ENCODE measurements at regions not wholly inside any gene's neighbourhood (a gene's known extent, or its start where the extent isn't known, plus 50 kb on each side); places are given as distances from the start of the nearest gene placed in this dataset.

GRCh38 chr7:85612514-85612913, 425.7 kb upstream of the SEMA3D start:
- H4K20me1 ChIP-seq (ENCODE audit: control insufficient read depth, extremely low read depth, insufficient read depth, low read length) = no peaks in the 10 kb centered on the region
- TF ChIP-seq EZH2 (IDR thresholded peaks at IDR 0.05; ENCODE audit: low read length) = no peak
- no peak for DNase-seq (ENCODE audit: low read depth, low spot score)
- H3K4me2 ChIP-seq (ENCODE audit: control insufficient read depth, extremely low read depth, insufficient read depth, low read depth, low read length) = no peak overlapping the region
- H3K9ac ChIP-seq (ENCODE audit: control insufficient read depth, extremely low read depth, insufficient read depth, low read length) = no peak overlapping the region
- H3K9me3 ChIP-seq (ENCODE audit: control insufficient read depth, low read depth, low read length) = no peaks in the 10 kb centered on the region
- H3K4me1 ChIP-seq (ENCODE audit: control insufficient read depth, extremely low read depth, insufficient read depth, low read length) = no peaks in the 10 kb centered on the region
- H3K36me3 ChIP-seq (ENCODE audit: control insufficient read depth in 2 of 2, extremely low read depth in 1 of 2, insufficient read depth in 2 of 2, low read length in 2 of 2) = no peaks in the 10 kb centered on the region
- no peak overlapping the region for H3K4me3 ChIP-seq (ENCODE audit: control insufficient read depth in 2 of 3, extremely low read depth in 1 of 3, insufficient read depth in 2 of 3, low read depth in 1 of 3, low read length in 3 of 3)
- H3K27me3 ChIP-seq (ENCODE audit: control insufficient read depth, extremely low read depth, insufficient read depth, low read length) = no peaks in the 10 kb centered on the region
- no peak overlapping the region for H2AFZ ChIP-seq (ENCODE audit: control insufficient read depth, low read length)
- H3K9me1 ChIP-seq (ENCODE audit: control insufficient read depth, extremely low read depth, insufficient read depth, low read length) = no peaks in the 10 kb centered on the region
- H3K79me2 ChIP-seq (ENCODE audit: control insufficient read depth, insufficient read depth, low read length) = no peaks in the 10 kb centered on the region
- dilution Hi-C loops (cut with MboI; ENCODE audit: extremely low pct_ligation_motif_present, low sequenced_read_pairs) = no loop called here
- no peak overlapping the region for H3K27ac ChIP-seq (ENCODE audit: control insufficient read depth, insufficient read depth, low read length)
- no peak for FAIRE-seq

- no peak overlapping the region for H3K9ac ChIP-seq (ENCODE audit: control insufficient read depth, extremely low read depth, insufficient read depth, low read length)
- no peaks in the 10 kb centered on the region for H4K20me1 ChIP-seq (ENCODE audit: control insufficient read depth, extremely low read depth, insufficient read depth, low read length)
- H3K4me3 ChIP-seq (ENCODE audit: control insufficient read depth in 2 of 3, extremely low read depth in 1 of 3, insufficient read depth in 2 of 3, low read depth in 1 of 3, low read length in 3 of 3) = no peak overlapping the region
- H3K27me3 ChIP-seq (ENCODE audit: control insufficient read depth, extremely low read depth, insufficient read depth, low read length) = no peaks in the 10 kb centered on the region
- no peak overlapping the region for H3K27ac ChIP-seq (ENCODE audit: control insufficient read depth, insufficient read depth, low read length)
- H3K79me2 ChIP-seq (ENCODE audit: control insufficient read depth, insufficient read depth, low read length) = no peaks in the 10 kb centered on the region
- dilution Hi-C loops (cut with MboI; ENCODE audit: extremely low pct_ligation_motif_present, low sequenced_read_pairs) = no loop called here
- DNase-seq (ENCODE audit: low read depth, low spot score) (no peak), FAIRE-seq (no peak)
- H3K4me1 ChIP-seq (ENCODE audit: control insufficient read depth, extremely low read depth, insufficient read depth, low read length) = no peaks in the 10 kb centered on the region
- no peak overlapping the region for H3K4me2 ChIP-seq (ENCODE audit: control insufficient read depth, extremely low read depth, insufficient read depth, low read depth, low read length)
- H3K36me3 ChIP-seq (ENCODE audit: control insufficient read depth in 2 of 2, extremely low read depth in 1 of 2, insufficient read depth in 2 of 2, low read length in 2 of 2) = no peaks in the 10 kb centered on the region
- no peak for TF ChIP-seq CTCF (optimal IDR thresholded peaks at IDR 0.05 in 1 of 3, IDR thresholded peaks at IDR 0.05 in 1 of 3, conservative IDR thresholded peaks at IDR 0.05 in 1 of 3; ENCODE audit: extremely low read depth in 1 of 3, insufficient read depth in 2 of 3, low read length in 3 of 3)
- no peak for TF ChIP-seq EZH2 (IDR thresholded peaks at IDR 0.05; ENCODE audit: low read length)
- no peak overlapping the region for H2AFZ ChIP-seq (ENCODE audit: control insufficient read depth, low read length)
- no peaks in the 10 kb centered on the region for H3K9me3 ChIP-seq (ENCODE audit: control insufficient read depth, low read depth, low read length)
- no peaks in the 10 kb centered on the region for H3K9me1 ChIP-seq (ENCODE audit: control insufficient read depth, extremely low read depth, insufficient read depth, low read length)
Measured at GRCh38 chr7:85608804-85609203, 421.9 kb upstream of the SEMA3D start.

- dilution Hi-C loops (cut with MboI; ENCODE audit: extremely low pct_ligation_motif_present, low sequenced_read_pairs) = no loop called here
- no peak for DNase-seq (ENCODE audit: low read depth, low spot score)
- H3K27ac ChIP-seq (ENCODE audit: control insufficient read depth, insufficient read depth, low read length) = no peak overlapping the region
- no peaks in the 10 kb centered on the region for H3K36me3 ChIP-seq (ENCODE audit: control insufficient read depth in 2 of 2, extremely low read depth in 1 of 2, insufficient read depth in 2 of 2, low read length in 2 of 2)
- no peak overlapping the region for H3K9ac ChIP-seq (ENCODE audit: control insufficient read depth, extremely low read depth, insufficient read depth, low read length)
- no peaks in the 10 kb centered on the region for H3K4me1 ChIP-seq (ENCODE audit: control insufficient read depth, extremely low read depth, insufficient read depth, low read length)
- no peak overlapping the region for H3K4me3 ChIP-seq (ENCODE audit: control insufficient read depth in 2 of 3, extremely low read depth in 1 of 3, insufficient read depth in 2 of 3, low read depth in 1 of 3, low read length in 3 of 3)
- no peak overlapping the region for H3K4me2 ChIP-seq (ENCODE audit: control insufficient read depth, extremely low read depth, insufficient read depth, low read depth, low read length)
- no peak for FAIRE-seq
- H3K9me3 ChIP-seq (ENCODE audit: control insufficient read depth, low read depth, low read length) = no peaks in the 10 kb centered on the region
- H3K27me3 ChIP-seq (ENCODE audit: control insufficient read depth, extremely low read depth, insufficient read depth, low read length) = no peaks in the 10 kb centered on the region
- no peak overlapping the region for H2AFZ ChIP-seq (ENCODE audit: control insufficient read depth, low read length)
- no peaks in the 10 kb centered on the region for H3K9me1 ChIP-seq (ENCODE audit: control insufficient read depth, extremely low read depth, insufficient read depth, low read length)
- TF ChIP-seq EZH2 (IDR thresholded peaks at IDR 0.05; ENCODE audit: low read length) (no peak), CTCF (optimal IDR thresholded peaks at IDR 0.05 in 1 of 3, IDR thresholded peaks at IDR 0.05 in 1 of 3, conservative IDR thresholded peaks at IDR 0.05 in 1 of 3; ENCODE audit: extremely low read depth in 1 of 3, insufficient read depth in 2 of 3, low read length in 3 of 3) (no peak)
- no peaks in the 10 kb centered on the region for H3K79me2 ChIP-seq (ENCODE audit: control insufficient read depth, insufficient read depth, low read length)
- H4K20me1 ChIP-seq (ENCODE audit: control insufficient read depth, extremely low read depth, insufficient read depth, low read length) = no peaks in the 10 kb centered on the region
Measured at GRCh38 chr7:85602196-85602595, 415.3 kb upstream of the SEMA3D start.

All from keratinocyte (primary cell).